ENCODE measurements at regions not wholly inside any gene's neighbourhood (a gene's known extent, or its start where the extent isn't known, plus 50 kb on each side); places are given as distances from the start of the nearest gene placed in this dataset.

GRCh38 chr7:12768948-12769347, 81.5 kb downstream of the ARL4A start:
- no peak for TF ChIP-seq CTCF (IDR thresholded peaks at IDR 0.05)
- TF ChIP-seq POLR2A (IDR thresholded peaks at IDR 0.05): no peak
